GM04504 (cell line): ENCODE measurements at regions not wholly inside any gene's neighbourhood (a gene's known extent, or its start where the extent isn't known, plus 50 kb on each side); places are given as distances from the start of the nearest gene placed in this dataset.

ENCODE experiments used
- DNase-seq: peaks from one replicate; pipeline ENCODE4 v3.0.0-alpha.2; 2012; ENCODE audit warnings: low read depth

DNA sequence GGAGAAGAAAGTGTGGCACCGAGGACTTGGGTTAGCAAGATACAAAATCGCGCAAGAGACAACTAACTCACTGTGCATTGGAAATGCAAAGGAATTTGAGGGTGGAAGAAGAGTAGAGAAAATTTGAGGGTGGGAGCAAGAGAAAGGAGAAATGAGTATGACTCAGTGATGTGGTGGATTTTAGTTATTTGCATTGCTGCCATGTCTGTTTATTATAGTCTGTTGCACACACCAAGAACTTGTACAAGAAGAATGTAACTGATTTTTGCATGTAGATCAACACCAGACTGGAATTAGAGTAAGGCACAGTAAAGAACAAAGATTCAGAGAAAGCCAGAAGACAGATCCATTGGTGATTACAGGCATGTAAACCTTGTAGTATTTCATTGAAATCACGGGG is 71.6 kb upstream of the SMIM36 start:
- no peak for DNase-seq

DNA sequence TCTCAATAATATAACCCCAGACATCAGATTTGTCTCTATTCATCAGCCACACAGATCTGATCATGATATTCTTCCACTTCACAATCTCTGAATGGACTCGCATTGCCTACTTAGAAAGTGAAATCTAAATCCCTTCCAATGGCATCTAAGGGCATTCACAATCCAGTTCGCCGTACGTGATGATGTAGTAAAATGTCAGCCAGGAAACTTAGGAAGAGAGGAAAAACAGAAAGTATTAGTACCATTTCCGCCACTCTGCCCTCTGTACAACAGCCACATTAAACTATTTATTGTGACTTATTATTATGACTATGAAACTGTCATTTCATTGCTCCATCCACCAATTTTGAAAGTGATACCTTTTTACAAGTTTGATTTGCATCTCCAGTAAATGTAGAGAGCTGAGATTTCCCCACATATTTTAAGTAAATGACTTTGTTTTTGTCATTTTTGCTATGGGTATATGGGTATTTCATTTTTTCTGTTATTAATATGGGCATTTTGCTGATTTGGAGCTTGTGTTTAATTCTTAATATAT is 69.4 kb upstream of the SMIM36 start:
- DNase-seq: no peak

DNA sequence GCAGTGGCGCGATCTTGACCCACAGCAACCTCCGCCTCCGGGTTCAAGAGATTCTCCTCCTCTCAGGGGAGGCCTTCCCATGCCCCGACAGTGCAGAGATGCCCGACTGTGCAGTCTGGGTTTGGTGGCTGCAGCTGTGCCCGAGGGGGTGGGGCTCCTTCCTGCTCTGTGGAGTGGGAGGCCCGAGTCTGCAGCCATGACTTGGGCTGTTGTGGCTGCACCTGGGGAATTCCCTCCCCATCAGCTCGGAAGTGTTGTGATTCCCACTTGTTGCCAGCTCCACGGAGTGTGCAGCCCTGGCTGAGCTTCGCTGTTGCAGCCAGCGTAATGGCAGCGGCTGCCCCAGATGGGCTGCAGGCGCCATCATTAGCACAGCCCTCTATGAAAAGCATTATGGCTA is 66.4 kb upstream of the SMIM36 start:
- DNase-seq: no peak

DNA sequence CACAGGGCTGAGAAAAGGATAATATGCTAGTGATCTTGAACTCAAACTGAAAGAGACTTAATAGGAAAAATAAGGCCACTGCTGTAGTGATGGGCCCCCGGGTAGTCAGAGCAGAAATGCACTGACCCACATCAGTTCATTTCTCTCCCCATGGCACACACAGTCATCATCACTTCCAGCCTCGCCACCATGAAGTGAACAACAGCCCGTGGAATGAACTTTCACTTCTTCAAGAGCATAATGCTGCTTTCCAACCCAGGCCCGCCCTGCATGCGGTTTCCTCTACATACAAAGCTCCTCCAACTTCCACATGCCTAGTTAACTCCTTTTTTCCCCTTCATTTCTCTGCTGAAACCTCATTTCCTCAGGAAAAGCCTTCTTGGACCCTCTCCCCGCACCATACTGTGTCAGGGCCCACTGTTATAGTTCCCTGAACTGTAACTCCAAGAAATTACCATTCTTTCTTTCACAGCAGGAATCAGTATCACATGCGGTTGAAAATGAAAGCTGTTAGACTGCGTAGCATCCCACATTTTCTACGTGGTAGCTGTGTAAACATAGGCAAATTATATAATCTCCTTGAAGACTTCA is 65.8 kb upstream of the SMIM36 start:
- peak; percentile 54 for DNase-seq

DNA sequence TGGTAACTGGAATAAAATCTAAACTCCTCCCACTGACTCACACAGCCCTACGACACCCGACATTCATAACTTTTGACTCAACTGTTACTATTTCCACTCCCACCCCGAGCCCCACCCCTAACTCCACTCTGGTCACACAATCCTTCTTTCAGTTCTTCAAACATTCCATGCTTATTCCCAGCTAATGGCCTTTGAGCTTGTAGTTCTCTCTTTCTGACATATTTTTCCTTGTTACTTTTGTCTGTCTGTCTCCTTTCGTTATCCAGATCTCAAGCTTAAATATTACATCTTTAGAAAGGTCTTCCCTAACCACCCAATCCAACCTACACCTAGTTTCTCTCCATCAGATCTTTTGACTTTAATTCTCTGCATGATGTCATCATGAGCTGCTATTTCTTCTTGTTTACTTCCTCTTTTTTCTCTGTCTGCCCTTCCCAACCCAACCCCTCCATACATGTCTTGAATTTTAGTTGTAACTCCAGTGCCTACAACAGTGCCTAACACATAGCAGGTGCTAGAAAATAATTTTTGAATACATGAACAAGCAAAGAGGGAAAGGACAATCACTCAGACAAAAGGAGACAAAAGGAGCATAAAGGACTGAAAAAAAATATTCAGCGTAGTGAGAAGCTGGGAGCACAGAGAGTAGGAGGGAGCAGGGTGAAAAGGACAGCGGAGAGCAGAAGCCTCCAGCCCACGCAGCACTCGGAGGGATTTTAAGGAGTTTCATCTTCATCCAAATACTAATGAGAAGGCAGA is 65.2 kb upstream of the SMIM36 start:
- DNase-seq: no peak

DNA sequence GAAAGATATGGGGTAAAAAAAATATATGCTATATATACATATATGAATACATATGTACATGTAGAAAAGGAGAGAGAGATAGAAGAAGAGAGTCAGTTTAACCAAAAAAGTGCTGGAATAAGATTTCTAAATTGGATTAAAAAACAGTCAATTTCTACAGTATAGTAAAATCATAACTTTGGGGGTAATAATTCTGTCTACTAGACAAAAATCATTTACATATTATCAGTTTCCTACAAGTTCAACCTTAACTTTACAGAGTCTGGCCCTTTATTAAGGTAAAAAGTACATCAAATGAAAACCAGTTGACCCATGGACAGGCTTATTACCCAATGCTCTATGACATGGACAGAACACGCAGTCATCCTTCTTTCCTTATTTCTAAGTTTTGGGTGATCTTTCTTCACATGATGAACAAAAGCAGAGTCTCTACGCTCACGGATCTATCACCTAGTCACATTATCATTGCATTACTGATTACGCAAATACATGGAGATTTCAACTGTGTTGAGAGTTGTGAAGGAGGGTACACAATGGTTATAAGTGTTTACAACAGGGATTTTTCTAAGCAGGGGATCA is 63.9 kb upstream of the SMIM36 start:
- DNase-seq: no peak

DNA sequence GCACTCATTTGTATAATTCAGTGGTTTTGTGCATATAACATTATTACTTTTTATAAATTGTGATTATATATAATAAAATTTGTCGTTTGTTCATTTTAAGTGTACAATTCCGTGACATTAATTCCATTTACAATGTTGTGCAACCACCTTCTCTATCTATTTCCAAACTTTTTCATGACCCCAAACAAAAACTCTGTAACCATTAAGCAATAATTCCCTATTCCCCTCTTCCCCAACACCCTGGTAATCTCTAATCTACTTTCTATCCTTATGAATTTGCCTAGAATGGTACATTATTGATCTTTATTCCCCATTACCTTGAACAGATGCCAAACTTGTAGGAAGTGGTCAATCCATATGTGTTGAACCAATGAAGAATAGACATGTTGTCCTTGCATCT is 61.3 kb upstream of the SMIM36 start:
- DNase-seq: no peak

DNA sequence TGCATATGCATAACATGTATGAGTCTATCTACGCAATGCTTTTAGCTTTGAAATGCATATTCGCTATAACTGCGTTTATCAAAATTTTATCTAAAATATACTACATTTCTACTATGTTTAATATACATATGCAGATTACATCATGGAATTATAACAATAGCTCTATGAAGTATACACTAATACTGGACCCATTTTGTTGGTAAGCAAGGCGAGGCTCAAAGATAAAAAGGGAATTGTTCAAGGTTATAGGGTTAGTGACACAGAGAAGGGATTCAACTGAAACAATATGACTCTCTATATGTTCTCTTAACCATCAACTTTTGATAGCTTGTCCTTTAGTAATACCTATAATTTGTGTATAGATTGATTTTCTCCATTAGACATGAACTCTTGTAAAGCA is 60.9 kb upstream of the SMIM36 start:
- no peak for DNase-seq

DNA sequence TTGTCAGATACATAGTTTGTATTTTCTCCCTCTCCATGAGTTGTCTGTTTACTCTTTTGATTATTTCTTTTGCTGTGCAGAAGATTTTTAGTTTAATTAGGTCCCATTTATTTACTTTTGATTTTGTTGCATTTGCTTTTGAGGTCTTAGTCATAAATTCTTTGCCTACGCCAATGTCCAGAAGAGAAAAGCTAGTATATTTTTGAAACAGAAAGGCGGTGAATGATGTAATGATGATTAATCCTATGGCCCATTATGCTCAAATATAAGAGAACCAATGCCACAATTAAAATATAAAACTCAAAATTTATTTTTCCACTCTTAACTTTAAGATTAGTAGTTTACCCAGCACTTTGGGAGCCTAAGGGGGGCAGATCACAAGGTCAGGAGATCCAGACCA is 59.8 kb upstream of the SMIM36 start:
- DNase-seq: no peak

DNA sequence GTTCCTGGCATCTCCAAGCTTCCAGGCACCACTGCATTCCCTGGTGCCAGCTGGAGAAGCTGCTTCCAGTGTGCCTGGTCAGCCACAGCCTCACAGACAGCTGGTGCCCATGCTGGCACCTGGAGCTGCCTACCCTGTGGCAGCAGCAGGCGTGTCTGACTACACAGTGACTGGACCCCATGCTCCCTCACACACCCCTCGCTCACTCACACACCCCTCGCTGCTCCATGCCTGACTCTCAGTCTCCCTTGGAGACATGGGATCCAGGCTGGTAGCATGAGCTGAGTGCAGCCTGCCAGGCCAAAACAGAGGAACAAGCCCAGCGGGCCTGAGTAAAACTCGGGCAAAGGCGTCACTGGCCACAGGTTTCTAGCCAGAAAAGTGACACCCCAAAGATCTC is 59.1 kb upstream of the SMIM36 start:
- no peak for DNase-seq

DNA sequence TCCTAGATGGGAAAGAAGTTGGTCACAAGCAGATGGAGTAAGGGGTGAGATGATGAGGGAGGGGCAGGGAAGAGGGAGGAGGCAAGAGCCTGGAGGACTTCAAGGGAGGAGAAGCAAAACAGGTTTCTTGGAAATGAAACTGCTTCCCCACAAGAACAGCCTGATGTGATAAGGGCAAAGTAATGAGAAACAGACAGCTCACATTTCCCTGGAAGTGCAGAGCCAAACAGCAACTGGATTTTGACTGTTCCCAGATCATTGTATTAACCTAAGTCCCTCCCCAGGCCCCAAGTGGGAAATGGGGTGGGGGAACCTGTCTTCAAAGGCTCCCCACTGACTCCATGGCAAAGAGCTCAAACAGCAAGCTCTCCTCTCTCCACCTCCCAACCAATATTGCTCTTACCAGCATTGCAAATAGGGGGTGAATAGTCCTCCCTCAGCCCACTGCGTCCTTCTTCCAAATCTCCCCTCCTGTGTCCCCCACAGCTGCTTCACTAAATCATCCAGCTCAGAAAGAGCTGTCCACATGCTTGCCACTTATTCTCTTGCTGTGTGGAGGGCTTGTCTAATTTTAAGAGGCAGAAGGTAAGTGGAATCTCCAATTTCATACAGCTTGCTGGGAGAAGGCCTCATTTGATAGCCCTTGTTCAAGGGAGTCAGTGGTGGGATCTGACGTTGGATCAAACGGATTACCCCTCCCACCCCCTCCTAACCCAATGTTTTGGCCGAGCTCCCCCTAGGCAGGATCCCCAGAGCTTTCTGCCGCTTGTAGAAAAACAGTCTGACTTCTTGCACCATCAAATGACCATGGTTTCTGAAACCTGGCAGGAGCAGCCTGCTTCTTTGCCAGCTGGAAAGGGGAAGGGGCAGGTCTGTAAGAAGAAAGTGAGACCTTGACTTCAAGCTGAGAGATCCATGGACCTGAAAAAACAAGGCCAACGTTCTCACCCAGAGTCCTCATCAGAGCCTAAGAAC is 56.3 kb upstream of the SMIM36 start:
- DNase-seq: no peak

DNA sequence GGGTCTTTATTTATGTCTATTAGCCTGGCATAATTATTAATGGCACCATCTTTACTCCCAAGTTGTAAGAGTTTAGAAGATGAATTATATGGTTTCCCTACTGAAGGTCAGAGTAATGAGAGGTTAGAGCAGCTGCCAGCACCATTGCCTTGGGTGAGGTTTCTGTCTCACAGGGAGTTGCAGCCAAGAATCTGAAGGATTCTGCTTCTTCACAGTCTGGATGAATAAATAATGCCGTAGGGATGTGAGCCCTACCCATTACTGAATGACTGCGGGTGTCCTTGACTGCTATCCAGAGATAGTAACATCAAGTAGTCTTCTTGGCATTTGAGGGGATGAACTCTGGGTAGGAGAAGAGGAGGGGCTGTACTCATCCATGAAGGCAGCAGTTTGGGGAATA is 52.8 kb upstream of the SMIM36 start:
- DNase-seq: no peak

DNA sequence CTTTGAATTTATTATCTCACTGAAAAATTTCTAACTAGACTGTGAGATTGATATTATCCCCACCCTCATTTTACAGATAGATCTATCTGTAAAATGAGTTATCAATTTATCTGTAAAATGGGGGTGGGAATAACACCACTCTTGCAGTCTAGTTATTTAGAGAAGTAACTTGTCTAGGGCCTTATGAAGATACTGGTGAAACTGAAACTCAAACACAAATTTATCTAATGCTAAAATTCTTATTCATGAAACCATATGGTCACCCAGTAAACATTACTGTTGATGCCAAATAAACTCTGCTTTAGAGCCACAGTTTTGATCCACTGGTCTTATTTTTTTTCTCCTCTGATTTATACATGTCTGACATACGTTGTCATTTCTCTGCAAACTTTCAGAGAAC is 52.1 kb upstream of the SMIM36 start:
- DNase-seq: no peak

DNA sequence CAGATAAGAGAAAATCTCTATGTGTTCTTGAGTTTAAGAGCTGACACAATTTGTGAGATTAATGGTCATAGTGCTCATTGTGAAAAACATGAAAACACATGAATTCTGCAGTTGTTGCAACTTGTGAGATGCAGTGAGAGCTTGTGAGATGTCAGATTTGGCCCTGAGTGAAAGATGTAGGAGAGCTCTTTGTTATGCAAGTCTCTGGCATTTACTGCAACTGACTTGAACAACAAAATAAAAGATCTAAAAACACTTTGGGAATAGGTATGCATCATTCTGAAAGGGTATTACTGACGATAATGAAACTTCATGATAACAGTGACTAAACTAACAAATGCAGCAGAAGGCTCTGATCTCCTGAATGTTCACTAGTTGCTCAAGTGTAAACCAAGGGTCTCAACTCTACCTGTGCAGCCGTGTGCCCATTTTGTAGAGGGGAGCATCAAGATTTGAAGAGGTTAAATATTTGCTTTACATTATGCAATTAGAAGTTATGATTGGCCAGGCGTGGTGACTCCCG is 50.8 kb upstream of the SMIM36 start:
- no peak for DNase-seq

DNA sequence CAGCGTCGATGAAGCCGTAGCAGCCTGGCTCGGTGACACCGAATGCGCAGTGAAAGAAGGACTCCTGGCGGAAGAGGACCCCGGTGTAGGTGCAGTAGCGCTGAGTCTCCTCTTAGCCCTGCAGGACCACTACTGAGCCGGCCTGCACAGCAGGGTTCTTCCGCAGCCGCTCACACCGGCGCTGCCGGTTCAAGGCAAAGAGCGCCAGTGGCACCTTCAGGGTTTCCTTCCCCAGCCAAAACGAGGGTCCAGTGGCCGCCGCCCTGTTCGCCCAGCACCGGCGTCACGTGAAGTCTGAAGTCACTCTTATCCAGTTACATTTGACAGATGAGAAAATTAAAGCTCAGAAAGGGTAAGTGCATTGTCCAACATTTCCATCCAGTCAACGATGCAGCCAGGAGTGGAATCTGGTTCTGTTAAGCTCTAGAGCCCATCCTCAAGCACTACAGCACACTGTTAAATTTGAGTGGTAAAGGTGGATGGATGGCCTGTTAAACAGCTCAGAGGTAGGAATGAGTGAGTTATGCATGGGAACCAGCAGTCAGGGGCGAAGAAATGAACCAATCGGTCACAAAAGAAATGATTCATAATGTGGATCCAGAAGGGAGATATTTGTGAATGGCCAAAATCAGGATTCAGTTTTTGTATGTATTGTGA is 50.2 kb upstream of the SMIM36 start:
- DNase-seq: no peak
